ENCODE measurements at regions not wholly inside any gene's neighbourhood (a gene's known extent, or its start where the extent isn't known, plus 50 kb on each side); places are given as distances from the start of the nearest gene placed in this dataset.

- Histone ChIP-seq H4K20me1 (no peaks in the 10 kb centered on the region), H3K27ac (peak overlapping the region in 5 of 11 experiments; percentile 65 to 98 (median 95); a peak in 10 of 22 replicates), H3K9me3 (replicated peaks in 1 of 11) (peaks cover 0 to 7% (median 0%) of the 10 kb centered on the region in 11 experiments; a peak in 2 of 22 replicates), H3K4me3 (no peak overlapping the region), H3K27me3 (no peaks in the 10 kb centered on the region), H3K4me2 (peak overlapping the region in 4 of 11 experiments; percentile 68 to 90 (median 78); a peak in 8 of 22 replicates), H3K4me1 (peaks cover 9 to 77% (median 21%) of the 10 kb centered on the region in 10 experiments), H3K36me3 (no peaks in the 10 kb centered on the region), H3K9ac (peak overlapping the region in 4 of 11 experiments; percentile 73 to 92 (median 86); a peak in 7 of 22 replicates)
- TF ChIP-seq Cebpa-rat (IDR thresholded peaks at IDR 0.05) = no peak
Measured at GRCh38 chr2:144659731-144660275, 139.9 kb upstream of the ZEB2 start.

- H3K4me2 ChIP-seq = peak overlapping the region in 5 of 11 experiments; percentile 4 to 86 (median 33); a peak in 8 of 22 replicates
- H3K27ac ChIP-seq = peak overlapping the region in 2 of 11 experiments; percentile 38 to 52; a peak in 2 of 22 replicates
- no peak overlapping the region for H3K4me3 ChIP-seq
- H3K9ac ChIP-seq = peak overlapping the region in 2 of 11 experiments; percentile 31 to 65; a peak in 2 of 22 replicates
- H4K20me1 ChIP-seq = no peaks in the 10 kb centered on the region
- H3K4me1 ChIP-seq = peaks cover 0 to 57% (median 3%) of the 10 kb centered on the region in 10 experiments; a peak in 9 of 20 replicates
- no peaks in the 10 kb centered on the region for H3K27me3 ChIP-seq
- no peaks in the 10 kb centered on the region for H3K36me3 ChIP-seq
- no peak for TF ChIP-seq Cebpa-rat (IDR thresholded peaks at IDR 0.05)
- peaks cover 0 to 3% (median 0%) of the 10 kb centered on the region in 11 experiments; a peak in 2 of 22 replicates for H3K9me3 ChIP-seq (replicated peaks in 1 of 11)
Measured at GRCh38 chr2:144654523-144654922, 134.6 kb upstream of the ZEB2 start.

GRCh38 chr2:144650907-144651306, 131.0 kb upstream of the ZEB2 start:
- H4K20me1 ChIP-seq = no peaks in the 10 kb centered on the region
- H3K4me1 ChIP-seq = peaks cover 0 to 34% (median 3%) of the 10 kb centered on the region in 10 experiments; a peak in 8 of 20 replicates
- no peaks in the 10 kb centered on the region for H3K36me3 ChIP-seq
- no peak overlapping the region for H3K4me2 ChIP-seq
- H3K27me3 ChIP-seq = no peaks in the 10 kb centered on the region
- no peak overlapping the region for H3K9ac ChIP-seq
- peaks cover 0 to 5% (median 0%) of the 10 kb centered on the region in 11 experiments; a peak in 2 of 22 replicates for H3K9me3 ChIP-seq (replicated peaks in 1 of 11)
- H3K27ac ChIP-seq = no peak overlapping the region
- no peak overlapping the region for H3K4me3 ChIP-seq
- no peak for TF ChIP-seq Cebpa-rat (IDR thresholded peaks at IDR 0.05)

GRCh38 chr2:144648837-144649465, 129.0 kb upstream of the ZEB2 start:
- no peak for TF ChIP-seq Cebpa-rat (IDR thresholded peaks at IDR 0.05)
- Histone ChIP-seq H3K36me3 (no peaks in the 10 kb centered on the region), H4K20me1 (no peaks in the 10 kb centered on the region), H3K4me2 (no peak overlapping the region), H3K9ac (no peak overlapping the region), H3K4me3 (no peak overlapping the region), H3K9me3 (replicated peaks in 1 of 11) (peaks cover 0 to 5% (median 0%) of the 10 kb centered on the region in 11 experiments; a peak in 2 of 22 replicates), H3K4me1 (peaks cover 0 to 21% (median 0%) of the 10 kb centered on the region in 10 experiments; a peak in 4 of 20 replicates), H3K27me3 (no peaks in the 10 kb centered on the region), H3K27ac (no peak overlapping the region)

- H3K4me1 ChIP-seq = peaks cover 10 to 25% (median 18%) of the 10 kb centered on the region in 10 experiments
- H3K4me2 ChIP-seq = no peak overlapping the region
- peaks cover 5 to 13% (median 11%) of the 10 kb centered on the region in 11 experiments; a peak in 14 of 22 replicates for H3K9me3 ChIP-seq (replicated peaks in 1 of 11)
- no peaks in the 10 kb centered on the region for H3K27me3 ChIP-seq
- TF ChIP-seq Cebpa-rat (IDR thresholded peaks at IDR 0.05) = no peak
- H3K36me3 ChIP-seq = no peaks in the 10 kb centered on the region
- H3K4me3 ChIP-seq = no peak overlapping the region
- no peaks in the 10 kb centered on the region for H4K20me1 ChIP-seq
- no peak overlapping the region for H3K27ac ChIP-seq
- H3K9ac ChIP-seq = no peak overlapping the region
Measured at GRCh38 chr2:144645083-144645778, 125.3 kb upstream of the ZEB2 start.

- H3K4me2 ChIP-seq = no peak overlapping the region
- H3K27ac ChIP-seq = no peak overlapping the region
- no peaks in the 10 kb centered on the region for H3K36me3 ChIP-seq
- H3K4me1 ChIP-seq = peaks cover 10 to 21% (median 18%) of the 10 kb centered on the region in 10 experiments
- H3K9me3 ChIP-seq (replicated peaks in 1 of 11) = peaks cover 5 to 19% (median 17%) of the 10 kb centered on the region in 11 experiments; a peak in 16 of 22 replicates
- no peak overlapping the region for H3K9ac ChIP-seq
- H3K27me3 ChIP-seq = no peaks in the 10 kb centered on the region
- no peaks in the 10 kb centered on the region for H4K20me1 ChIP-seq
- H3K4me3 ChIP-seq = no peak overlapping the region
- no peak for TF ChIP-seq Cebpa-rat (IDR thresholded peaks at IDR 0.05)
Measured at GRCh38 chr2:144644549-144644948, 124.6 kb upstream of the ZEB2 start.

- Histone ChIP-seq H3K4me1 (peaks cover 10 to 21% (median 18%) of the 10 kb centered on the region in 10 experiments), H3K36me3 (no peaks in the 10 kb centered on the region), H3K4me2 (no peak overlapping the region), H3K27ac (no peak overlapping the region), H3K9me3 (replicated peaks in 1 of 11) (peaks cover 8 to 27% (median 23%) of the 10 kb centered on the region in 11 experiments), H3K4me3 (no peak overlapping the region), H3K27me3 (no peaks in the 10 kb centered on the region), H4K20me1 (no peaks in the 10 kb centered on the region), H3K9ac (no peak overlapping the region)
- TF ChIP-seq Cebpa-rat (IDR thresholded peaks at IDR 0.05) = no peak
Measured at GRCh38 chr2:144643537-144644336, 123.8 kb upstream of the ZEB2 start.

GRCh38 chr2:144642856-144643255, 122.9 kb upstream of the ZEB2 start:
- Histone ChIP-seq H3K9ac (no peak overlapping the region), H3K9me3 (replicated peaks in 1 of 11) (peaks cover 17 to 36% (median 32%) of the 10 kb centered on the region in 11 experiments), H4K20me1 (no peaks in the 10 kb centered on the region), H3K27ac (peak overlapping the region in 3 of 11 experiments; percentile 47 to 57 (median 49); a peak in 2 of 22 replicates), H3K27me3 (no peaks in the 10 kb centered on the region), H3K4me2 (peak overlapping the region in 10 of 11 experiments; percentile 34 to 74 (median 62); a peak in 12 of 22 replicates), H3K4me1 (peaks cover 10 to 21% (median 18%) of the 10 kb centered on the region in 10 experiments), H3K4me3 (no peak overlapping the region), H3K36me3 (0 out of 22 replicates have a peak, but pooled peaks cover 0 to 6% (median 0%) of the 10 kb centered on the region in 11 experiments)
- no peak for TF ChIP-seq Cebpa-rat (IDR thresholded peaks at IDR 0.05)
